Spinal cord (tissue), 9 donors: ENCODE measurements at regions not wholly inside any gene's neighbourhood (a gene's known extent, or its start where the extent isn't known, plus 50 kb on each side); places are given as distances from the start of the nearest gene placed in this dataset.

Experiments
- DNase-seq, 6 donors: peaks; one replicate each; pipeline versions ENCODE4 v3.0.0 to v3.0.0-alpha.2; 2013 to 2015; ENCODE audit warnings: low spot score in 6 of 6, low read depth in 4 of 6
- H3K27ac ChIP-seq: one replicate; pipeline ENCODE4 v1.5.1; 2013; ENCODE audit warnings: low read depth, low read length, control low read depth
- H3K27me3 ChIP-seq: one replicate; pipeline ENCODE4 v1.6.1; 2013; ENCODE audit warnings: low read length; ENCODE audit not compliant: control insufficient read depth, insufficient read depth
- H3K36me3 ChIP-seq: one replicate; pipeline ENCODE4 v1.6.1; 2013; ENCODE audit warnings: low read length; ENCODE audit not compliant: control insufficient read depth, insufficient read depth
- H3K4me1 ChIP-seq: one replicate; pipeline ENCODE4 v1.6.1; 2013; ENCODE audit warnings: low read length; ENCODE audit not compliant: control insufficient read depth, insufficient read depth
- H3K4me3 ChIP-seq: one replicate; pipeline ENCODE4 v1.5.1; 2013; ENCODE audit warnings: low read depth, low read length, control low read depth
- H3K9me3 ChIP-seq: one replicate; pipeline ENCODE4 v1.6.1; 2013; ENCODE audit warnings: low read length; ENCODE audit not compliant: control insufficient read depth, insufficient read depth
- WGBS: methylation state at CpG from one replicate; pipeline ENCODE4 v1.1.5; 2013; ENCODE audit warnings: missing lambda C conversion rate; ENCODE audit not compliant: insufficient coverage; 5-methylcytosine and 5-hydroxymethylcytosine counted together
- donor health status: healthy.

DNA sequence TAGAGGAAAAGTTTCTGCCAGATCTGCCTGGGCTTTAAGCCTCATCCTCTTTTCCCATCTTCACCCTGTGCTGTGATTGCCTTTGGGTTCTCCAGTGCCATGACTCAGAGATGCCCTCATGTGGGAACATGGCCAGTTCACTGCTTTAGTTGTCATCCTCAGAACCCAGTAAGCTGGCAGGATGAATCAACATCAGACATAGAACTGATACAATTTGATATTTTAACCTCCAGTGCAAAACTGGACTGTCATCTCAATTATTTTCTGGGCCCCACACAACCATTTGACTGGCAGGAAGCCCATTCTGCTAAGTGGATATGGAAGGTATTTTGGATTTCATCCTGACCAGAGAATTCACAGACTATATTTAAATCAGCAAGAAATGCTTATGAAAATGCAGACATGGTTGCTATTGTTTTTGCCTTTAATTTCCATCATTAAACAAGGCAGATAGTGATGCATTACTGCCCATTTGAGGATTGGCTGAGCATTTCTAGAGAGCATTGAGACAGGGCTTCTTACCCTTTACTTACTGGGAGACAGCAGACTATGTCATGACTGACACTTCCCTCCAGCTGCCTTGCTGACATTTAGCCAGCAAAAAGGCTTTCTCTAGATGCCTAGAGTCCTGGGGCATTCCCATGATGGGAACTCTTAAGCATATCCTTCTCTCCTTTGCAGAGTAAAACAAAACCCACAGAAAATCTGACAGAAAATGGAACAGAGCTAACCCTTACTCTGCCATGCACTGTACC, 327.1 kb upstream of the MTNR1B start:
- no peaks in the 10 kb centered on the region for H3K4me1 ChIP-seq
- no peaks in the 10 kb centered on the region for H3K36me3 ChIP-seq
- peak in 1 of 6 donors; percentile 28 for DNase-seq
- no peaks in the 10 kb centered on the region for H3K9me3 ChIP-seq
- H3K27ac ChIP-seq = no peak overlapping the region
- H3K27me3 ChIP-seq = no peaks in the 10 kb centered on the region
- no peak overlapping the region for H3K4me3 ChIP-seq

DNA sequence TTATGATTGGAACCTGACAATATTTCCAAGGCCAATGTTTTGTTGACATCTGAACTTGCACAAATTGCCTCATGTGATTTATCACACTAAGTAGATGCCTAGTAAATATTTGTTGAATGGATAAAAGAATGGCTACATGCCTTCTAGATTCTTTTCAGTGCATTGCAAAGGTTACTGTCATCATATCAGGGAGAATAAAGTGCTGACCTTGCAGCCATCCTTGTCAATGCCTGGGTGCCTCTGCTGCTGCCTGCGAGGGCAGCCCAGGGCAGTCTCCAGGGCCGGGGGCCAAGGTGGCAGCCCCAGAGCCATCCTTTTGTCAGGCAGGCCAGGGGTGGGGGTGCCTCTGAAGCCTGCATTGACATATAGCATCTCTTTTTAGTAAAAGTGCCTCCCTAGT, 325.6 kb upstream of the MTNR1B start:
- no peaks in the 10 kb centered on the region for H3K36me3 ChIP-seq
- H3K27me3 ChIP-seq = no peaks in the 10 kb centered on the region
- no peaks in the 10 kb centered on the region for H3K9me3 ChIP-seq
- H3K4me1 ChIP-seq = no peaks in the 10 kb centered on the region
- no peak overlapping the region for H3K27ac ChIP-seq
- no peak for DNase-seq
- 62% methylated on average over 2 of the region's 2 CpGs for WGBS
- H3K4me3 ChIP-seq = no peak overlapping the region

DNA sequence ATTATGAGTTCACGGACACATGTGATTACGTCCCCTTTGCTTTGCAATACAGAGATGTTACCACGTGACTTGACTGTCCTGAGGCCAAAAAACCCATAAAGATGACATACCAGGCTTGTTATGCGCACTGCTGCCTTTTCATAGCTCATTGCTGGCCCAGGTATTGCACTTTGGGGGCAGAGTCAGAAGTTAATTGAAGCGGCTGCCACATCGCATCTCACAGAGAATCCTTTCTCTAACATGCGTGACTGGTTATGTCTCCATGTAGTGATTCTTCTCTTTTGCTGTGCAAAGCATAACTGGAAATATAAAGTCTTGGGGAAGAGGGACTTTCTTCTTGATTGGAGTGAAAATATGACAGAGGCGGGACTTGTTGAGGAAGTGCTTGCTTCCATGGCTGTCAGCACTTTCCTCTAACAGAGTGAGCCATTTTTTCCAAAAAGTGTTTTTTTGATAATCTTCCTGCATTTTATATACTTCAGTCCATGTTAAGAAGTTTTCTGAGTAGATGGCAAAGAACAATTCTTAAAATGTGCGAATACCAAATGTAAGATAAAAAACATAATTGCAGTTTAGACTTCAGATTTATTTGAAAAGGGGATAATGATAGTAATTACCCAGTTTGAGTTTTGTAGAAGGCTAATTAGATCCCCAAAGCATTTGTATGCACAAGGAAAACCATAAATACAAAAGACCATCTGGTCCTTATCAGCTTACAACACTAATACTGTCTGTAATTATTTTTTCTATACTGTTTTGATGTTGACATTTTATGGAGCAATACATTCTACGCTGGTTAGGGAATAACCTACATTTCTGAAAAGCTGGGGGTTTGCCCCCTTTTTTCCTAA, 324.6 kb upstream of the MTNR1B start:
- DNase-seq = peak in 2 of 6 donors; percentile 33 to 79
- no peaks in the 10 kb centered on the region for H3K36me3 ChIP-seq
- H3K9me3 ChIP-seq = no peaks in the 10 kb centered on the region
- H3K27me3 ChIP-seq = no peaks in the 10 kb centered on the region
- no peak overlapping the region for H3K4me3 ChIP-seq
- WGBS = 60% methylated on average over 2 of the region's 10 CpGs
- no peaks in the 10 kb centered on the region for H3K4me1 ChIP-seq
- no peak overlapping the region for H3K27ac ChIP-seq

DNA sequence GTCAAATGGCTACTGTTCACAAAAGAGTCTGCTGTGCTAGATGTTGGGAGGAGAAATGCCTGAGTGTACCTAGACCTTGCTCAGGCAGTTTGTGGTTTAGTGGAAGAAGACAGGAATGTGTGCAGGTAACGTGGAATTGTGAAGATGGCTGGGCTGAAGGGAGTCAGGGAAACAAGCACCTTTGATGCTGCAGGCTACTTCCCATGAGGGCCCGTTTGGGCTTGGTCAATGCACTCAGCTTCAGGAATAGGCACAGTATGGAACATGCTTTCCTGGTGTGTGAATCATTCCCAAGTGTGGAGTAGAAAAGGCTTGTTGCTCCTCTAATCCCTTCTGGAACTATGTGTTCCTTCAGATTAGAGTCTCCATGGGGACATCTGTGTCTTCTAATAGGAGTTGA, 318.3 kb upstream of the MTNR1B start:
- DNase-seq = no peak
- Histone ChIP-seq H3K4me3 (no peak overlapping the region), H3K27me3 (no peaks in the 10 kb centered on the region), H3K27ac (no peak overlapping the region), H3K36me3 (no peaks in the 10 kb centered on the region), H3K9me3 (no peaks in the 10 kb centered on the region), H3K4me1 (no peaks in the 10 kb centered on the region)
- 79% methylated on average over 2 of the region's 2 CpGs for WGBS

DNA sequence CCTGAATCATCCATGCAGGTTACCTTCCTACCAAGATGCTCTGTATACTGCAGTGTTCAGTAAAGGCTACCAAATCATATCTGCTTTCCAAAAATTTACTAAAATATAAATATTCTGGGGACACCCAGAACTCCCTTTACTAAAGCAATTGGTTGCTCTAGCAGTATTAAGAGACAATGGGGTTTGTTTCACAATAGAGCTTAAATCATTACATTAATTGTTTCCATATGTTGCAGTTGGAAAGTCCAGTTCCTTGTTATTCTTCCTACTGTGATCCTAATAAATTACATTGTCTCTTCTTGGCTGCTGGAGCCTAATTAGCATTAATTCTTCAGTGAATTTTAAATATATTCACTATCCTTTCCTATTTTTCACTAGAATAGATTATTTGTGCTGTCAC, 316.0 kb upstream of the MTNR1B start:
- no peak for DNase-seq
- Histone ChIP-seq H3K4me1 (no peaks in the 10 kb centered on the region), H3K4me3 (no peak overlapping the region), H3K27me3 (no peaks in the 10 kb centered on the region), H3K36me3 (no peaks in the 10 kb centered on the region), H3K9me3 (no peaks in the 10 kb centered on the region), H3K27ac (no peak overlapping the region)

DNA sequence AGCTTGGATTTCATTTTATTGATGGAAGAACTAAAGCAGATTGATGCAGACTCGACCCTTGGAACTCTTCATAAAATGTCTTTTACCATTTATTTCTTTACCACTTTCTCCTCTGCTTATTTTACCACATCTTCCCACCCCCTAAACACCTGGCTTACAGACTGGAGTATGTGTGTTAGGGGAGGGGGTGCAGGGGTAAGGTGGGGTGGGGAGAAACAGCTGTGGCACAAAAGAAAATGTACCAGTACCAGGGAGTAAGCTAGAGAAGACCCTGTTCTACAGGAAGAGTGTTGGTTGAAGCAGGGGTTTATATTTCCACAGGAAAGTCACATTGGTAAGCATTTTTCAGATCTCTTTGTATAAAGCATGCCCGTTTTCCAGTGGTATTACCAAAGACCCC, 312.7 kb upstream of the MTNR1B start:
- H3K27me3 ChIP-seq = no peaks in the 10 kb centered on the region
- H3K4me3 ChIP-seq = no peak overlapping the region
- H3K36me3 ChIP-seq = no peaks in the 10 kb centered on the region
- H3K9me3 ChIP-seq = no peaks in the 10 kb centered on the region
- no peak for DNase-seq
- 91% methylated on average over 1 of the region's 2 CpGs for WGBS
- no peaks in the 10 kb centered on the region for H3K4me1 ChIP-seq
- H3K27ac ChIP-seq = no peak overlapping the region

DNA sequence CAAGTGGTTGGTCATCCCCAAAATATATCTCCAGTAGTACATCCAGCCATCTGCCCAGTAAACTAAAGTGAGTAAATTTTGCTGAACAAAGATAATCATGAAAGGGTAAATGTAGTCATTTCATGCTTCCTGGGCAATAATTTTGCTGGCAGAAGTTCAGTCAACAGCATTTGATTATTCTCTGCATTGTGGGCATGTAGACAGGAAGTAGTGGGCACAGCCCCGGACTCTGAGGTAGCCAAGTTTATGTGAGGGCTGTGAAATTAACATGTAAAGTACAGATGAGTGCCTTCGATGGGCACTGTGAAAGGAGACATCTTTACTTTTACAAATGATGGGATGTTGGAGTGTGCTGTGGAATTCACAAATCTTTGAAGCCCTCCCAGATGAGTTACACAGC, 312.2 kb upstream of the MTNR1B start:
- 67% methylated on average over 1 of the region's 2 CpGs for WGBS
- no peaks in the 10 kb centered on the region for H3K27me3 ChIP-seq
- DNase-seq = no peak
- no peaks in the 10 kb centered on the region for H3K4me1 ChIP-seq
- H3K36me3 ChIP-seq = no peaks in the 10 kb centered on the region
- no peak overlapping the region for H3K27ac ChIP-seq
- no peak overlapping the region for H3K4me3 ChIP-seq
- H3K9me3 ChIP-seq = no peaks in the 10 kb centered on the region

DNA sequence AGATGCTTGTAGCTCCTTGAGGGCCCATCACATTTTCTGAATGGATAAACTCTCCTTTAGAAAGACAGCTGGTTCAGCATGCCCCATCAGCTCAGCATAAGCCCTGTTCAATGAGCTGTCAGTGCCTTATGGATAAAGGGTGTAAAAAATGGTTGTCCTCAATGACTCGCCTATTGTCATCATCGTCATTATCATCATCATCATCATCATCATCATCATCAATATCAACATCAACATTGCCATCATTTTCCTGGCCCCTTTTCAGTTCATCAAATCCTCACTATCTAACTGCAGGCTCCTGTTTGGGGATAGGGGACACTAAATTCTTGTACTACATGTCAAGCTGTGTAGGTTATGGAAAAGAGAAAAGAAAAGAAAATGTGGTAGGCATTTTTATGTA, 310.7 kb upstream of the MTNR1B start:
- DNase-seq = peak in 1 of 6 donors; percentile 50
- Histone ChIP-seq H3K27me3 (no peaks in the 10 kb centered on the region), H3K4me3 (no peak overlapping the region), H3K4me1 (no peaks in the 10 kb centered on the region), H3K9me3 (no peaks in the 10 kb centered on the region), H3K36me3 (no peaks in the 10 kb centered on the region), H3K27ac (no peak overlapping the region)
- WGBS = 80% methylated on average over 1 of the region's 2 CpGs

DNA sequence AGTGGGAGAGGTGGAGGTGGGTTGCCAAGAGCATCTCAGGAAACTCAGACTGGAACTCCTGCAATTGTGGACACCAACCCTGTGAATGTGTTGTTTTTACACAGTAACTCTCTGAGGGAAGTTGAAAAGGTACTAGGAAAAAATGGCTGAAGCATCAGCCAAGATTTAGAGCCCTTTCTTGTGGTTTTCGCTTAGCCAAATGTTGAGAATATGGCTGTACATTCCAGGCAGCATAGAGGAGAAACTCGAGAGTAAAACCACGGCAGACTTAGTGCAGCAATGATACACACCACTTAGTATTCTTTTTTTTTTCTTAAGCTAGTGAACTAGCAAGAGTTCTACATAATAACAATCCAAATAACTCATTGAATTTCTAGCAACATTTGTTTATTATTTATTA, 309.7 kb upstream of the MTNR1B start:
- no peak overlapping the region for H3K4me3 ChIP-seq
- no peaks in the 10 kb centered on the region for H3K4me1 ChIP-seq
- no peaks in the 10 kb centered on the region for H3K9me3 ChIP-seq
- no CpG with 5 or more reads among the region's 3 CpGs for WGBS
- no peak overlapping the region for H3K27ac ChIP-seq
- H3K36me3 ChIP-seq = no peaks in the 10 kb centered on the region
- H3K27me3 ChIP-seq = no peaks in the 10 kb centered on the region
- DNase-seq = no peak
